Keratinocyte (primary cell): ENCODE measurements at regions not wholly inside any gene's neighbourhood (a gene's known extent, or its start where the extent isn't known, plus 50 kb on each side); places are given as distances from the start of the nearest gene placed in this dataset.

Experiments
- DNase-seq: peaks from one replicate; pipeline ENCODE4 v3.0.0-alpha.2; 2011; ENCODE audit warnings: low read depth, missing footprints, low spot score
- FAIRE-seq: peaks from 2 replicates; lab custom pipeline; 2011; peaks lifted over from hg19 to GRCh38; lab: Jason Lieb, UNC
- H2AFZ ChIP-seq: 2 replicates; pipeline ENCODE4 v1.6.0; 2012; ENCODE audit warnings: low read length, control low read depth, inconsistent platforms; ENCODE audit not compliant: control insufficient read depth
- H3K27ac ChIP-seq: 2 replicates; pipeline ENCODE4 v1.5.1; 2011; ENCODE audit warnings: low read length; ENCODE audit not compliant: control insufficient read depth, insufficient read depth
- H3K27me3 ChIP-seq: 3 replicates; pipeline ENCODE4 v1.6.0; 2011; ENCODE audit warnings: low read length; ENCODE audit not compliant: control insufficient read depth, insufficient read depth; ENCODE audit errors: extremely low read depth
- H3K36me3 ChIP-seq, 2 experiments: 2 replicates in 1 of 2; 3 replicates in 1 of 2; pipeline ENCODE4 v1.5.1; 2011; ENCODE audit warnings: low read length in 2 of 2, mild to moderate bottlenecking in 1 of 2; ENCODE audit not compliant: control insufficient read depth in 2 of 2, insufficient read depth in 2 of 2; ENCODE audit errors: extremely low read depth in 1 of 2
- H3K4me1 ChIP-seq: 3 replicates; pipeline ENCODE4 v1.5.1; 2011; ENCODE audit warnings: low read length; ENCODE audit not compliant: control insufficient read depth, insufficient read depth; ENCODE audit errors: extremely low read depth
- H3K4me2 ChIP-seq: 3 replicates; pipeline ENCODE4 v1.6.0; 2011; ENCODE audit warnings: low read depth, low read length; ENCODE audit not compliant: control insufficient read depth, insufficient read depth; ENCODE audit errors: extremely low read depth
- H3K4me3 ChIP-seq, 3 experiments: fragments of 200-600 bp in 1 of 3; sonication (generic) in 1 of 3; 2 replicates in 2 of 3; 3 replicates in 1 of 3; pipeline ENCODE4 v1.5.1; 2011 to 2016; ENCODE audit warnings: low read length in 3 of 3, mild to moderate bottlenecking in 3 of 3, control low read depth in 2 of 3, inconsistent platforms in 1 of 3, low read depth in 1 of 3, mixed read lengths in 1 of 3, mixed run types in 1 of 3, moderate library complexity in 1 of 3; ENCODE audit not compliant: control insufficient read depth in 2 of 3, insufficient read depth in 2 of 3; ENCODE audit errors: extremely low read depth in 1 of 3
- H3K79me2 ChIP-seq: 2 replicates; pipeline ENCODE4 v1.6.0; 2012; ENCODE audit warnings: low read length; ENCODE audit not compliant: control insufficient read depth, insufficient read depth
- H3K9ac ChIP-seq: 3 replicates; pipeline ENCODE4 v1.6.0; 2011; ENCODE audit warnings: low read length; ENCODE audit not compliant: control insufficient read depth, insufficient read depth; ENCODE audit errors: extremely low read depth
- H3K9me1 ChIP-seq: 3 replicates; pipeline ENCODE4 v1.6.0; 2011; ENCODE audit warnings: low read length; ENCODE audit not compliant: control insufficient read depth, insufficient read depth; ENCODE audit errors: extremely low read depth
- H3K9me3 ChIP-seq: 2 replicates; pipeline ENCODE4 v1.5.1; 2012; ENCODE audit warnings: low read depth, low read length; ENCODE audit not compliant: control insufficient read depth
- H4K20me1 ChIP-seq: 3 replicates; pipeline ENCODE4 v1.6.0; 2011; ENCODE audit warnings: low read length; ENCODE audit not compliant: control insufficient read depth, insufficient read depth; ENCODE audit errors: extremely low read depth
- CTCF ChIP-seq, 3 experiments: IDR thresholded peaks in 1 of 3; conservative IDR thresholded peaks in 1 of 3; optimal IDR thresholded peaks in 1 of 3; 2 replicates in 2 of 3; 3 replicates in 1 of 3; pipeline versions ENCODE3 to v1.5.1; 2011; ENCODE audit warnings: low read length in 3 of 3, mild to moderate bottlenecking in 3 of 3, moderate library complexity in 2 of 3, control low read depth in 1 of 3, inconsistent platforms in 1 of 3; ENCODE audit not compliant: insufficient read depth in 2 of 3; ENCODE audit errors: extremely low read depth in 1 of 3
- EZH2 ChIP-seq: IDR thresholded peaks from one replicate; pipeline ENCODE4 v1.6.1; 2012; ENCODE audit warnings: inconsistent platforms, mild to moderate bottlenecking, low read length, moderate library complexity
- dilution Hi-C: fragments of 300-500 bp; cut with MboI; formaldehyde crosslinking; loops from one replicate; pipeline ENCODE4 v1.7.0; 2020; ENCODE audit warnings: low sequenced_read_pairs; ENCODE audit not compliant: extremely low pct_ligation_motif_present

- Histone ChIP-seq H3K27me3 (no peaks in the 10 kb centered on the region), H3K36me3 (no peaks in the 10 kb centered on the region), H3K27ac (no peak overlapping the region), H3K9ac (no peak overlapping the region), H3K79me2 (no peaks in the 10 kb centered on the region), H3K4me1 (no peaks in the 10 kb centered on the region), H3K9me3 (no peaks in the 10 kb centered on the region), H3K9me1 (no peaks in the 10 kb centered on the region), H3K4me3 (no peak overlapping the region), H2AFZ (no peak overlapping the region), H3K4me2 (no peak overlapping the region), H4K20me1 (no peaks in the 10 kb centered on the region)
- no peak for DNase-seq
- TF ChIP-seq CTCF (optimal IDR thresholded peaks at IDR 0.05 in 1 of 3, IDR thresholded peaks at IDR 0.05 in 1 of 3, conservative IDR thresholded peaks at IDR 0.05 in 1 of 3; ENCODE audit: extremely low read depth in 1 of 3, insufficient read depth in 2 of 3, low read length in 3 of 3) (no peak), EZH2 (no peak)
- FAIRE-seq = no peak
- dilution Hi-C loops = no loop called here
These were observed 141.7 kb downstream of the CHST1 start for GRCh38 chr11:45523760-45524159.

DNA sequence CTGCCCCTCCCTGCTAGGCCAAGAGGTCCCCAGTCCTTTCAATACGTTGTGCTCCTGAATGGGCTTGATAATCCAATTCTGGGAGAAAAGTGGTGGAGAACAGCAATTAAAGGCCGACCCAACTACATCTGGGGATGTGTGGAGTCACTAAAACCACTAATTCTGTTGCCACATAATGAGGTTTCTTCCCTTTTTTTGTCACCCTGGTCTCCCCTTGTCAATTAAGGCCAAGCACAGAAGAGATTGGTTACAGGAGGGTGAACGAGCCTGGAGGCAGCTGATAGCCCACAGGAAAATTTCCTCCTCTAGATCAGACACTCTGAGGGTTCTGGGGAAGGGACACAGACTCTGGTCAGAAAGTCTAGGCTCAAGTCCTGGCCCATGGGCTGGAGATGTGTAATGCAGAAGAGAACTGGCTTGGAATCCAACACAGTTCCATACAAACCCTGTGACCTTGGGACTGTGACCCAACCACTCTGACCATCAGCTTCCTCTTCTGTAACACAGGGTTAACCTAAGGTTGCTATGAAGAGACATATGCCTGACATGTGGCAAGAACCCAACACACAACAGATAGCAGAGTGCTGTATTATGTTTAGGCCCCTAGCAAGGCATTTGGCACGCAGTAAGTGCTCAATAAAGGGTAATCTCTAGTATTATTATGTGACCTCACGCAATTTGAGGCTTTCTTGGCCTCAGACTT lies 146.4 kb downstream of the CHST1 start:
- no peak overlapping the region for H3K27ac ChIP-seq
- no peaks in the 10 kb centered on the region for H3K79me2 ChIP-seq
- no peaks in the 10 kb centered on the region for H3K27me3 ChIP-seq
- DNase-seq (no peak), FAIRE-seq (no peak)
- no peak overlapping the region for H3K4me3 ChIP-seq
- H3K4me1 ChIP-seq = no peaks in the 10 kb centered on the region
- no peaks in the 10 kb centered on the region for H4K20me1 ChIP-seq
- no peaks in the 10 kb centered on the region for H3K9me3 ChIP-seq
- H3K36me3 ChIP-seq = no peaks in the 10 kb centered on the region
- no peaks in the 10 kb centered on the region for H3K9me1 ChIP-seq
- no peak overlapping the region for H3K9ac ChIP-seq
- no peak overlapping the region for H2AFZ ChIP-seq
- no peak for TF ChIP-seq EZH2
- TF ChIP-seq CTCF (optimal IDR thresholded peaks at IDR 0.05 in 1 of 3, IDR thresholded peaks at IDR 0.05 in 1 of 3, conservative IDR thresholded peaks at IDR 0.05 in 1 of 3; ENCODE audit: extremely low read depth in 1 of 3, insufficient read depth in 2 of 3, low read length in 3 of 3) = no peak
- H3K4me2 ChIP-seq = no peak overlapping the region
- dilution Hi-C loops = no loop called here
